ENCODE measurements at regions not wholly inside any gene's neighbourhood (a gene's known extent, or its start where the extent isn't known, plus 50 kb on each side); places are given as distances from the start of the nearest gene placed in this dataset.

- no peaks in the 10 kb centered on the region for H3K9me2 ChIP-seq (replicated peaks; ENCODE audit: low read length)
- intact Hi-C loops (cut with micrococcal nuclease), result no loop called here
- H3K36me3 ChIP-seq (ENCODE audit: low read depth, low read length), result no peaks in the 10 kb centered on the region
- no peak overlapping the region for H3K4me2 ChIP-seq (ENCODE audit: low read length)
- no peak overlapping the region for H2AFZ ChIP-seq (ENCODE audit: low read length)
- no peak overlapping the region for H3K9ac ChIP-seq (ENCODE audit: low read length)
- no peaks in the 10 kb centered on the region for H3K27me3 ChIP-seq (ENCODE audit: low read length)
- TF ChIP-seq EZH2 (IDR thresholded peaks at IDR 0.05; ENCODE audit: low read length, unreplicated experiment), result no peak
- TF ChIP-seq CTCF (conservative IDR thresholded peaks at IDR 0.05; ENCODE audit: low read depth, low read length), result no peak
- TF ChIP-seq EZH2phosphoT487 (IDR thresholded peaks at IDR 0.05; ENCODE audit: borderline replicate concordance, low read length), result no peak
- no TSS peak for BruUV-seq (replicated peaks)
- ATAC-seq (no peak), DNase-seq (no peak)
- H3K4me1 ChIP-seq (ENCODE audit: insufficient read depth, low read length), result no peaks in the 10 kb centered on the region
- no peaks in the 10 kb centered on the region for H4K20me1 ChIP-seq (ENCODE audit: low read length)
- ChIA-PET POLR2A (ENCODE audit: unreplicated experiment) (no interaction called here), CTCF (no interaction called here)
- H3F3A ChIP-seq (ENCODE audit: low read length, unreplicated experiment), result no peaks in the 10 kb centered on the region
- no peak overlapping the region for H3K27ac ChIP-seq (ENCODE audit: low read length)
- no peak overlapping the region for H3K4me3 ChIP-seq (ENCODE audit: low read length)
- no peaks in the 10 kb centered on the region for H3K79me2 ChIP-seq (ENCODE audit: low read length)
- H3K9me3 ChIP-seq (ENCODE audit: low read length), result no peaks in the 10 kb centered on the region
Measured at GRCh38 chr10:4001811-4002210, 216.8 kb upstream of the KLF6 start.

- Histone ChIP-seq H3K79me2 (ENCODE audit: low read length) (no peaks in the 10 kb centered on the region), H3K4me1 (ENCODE audit: insufficient read depth, low read length) (peaks cover 10% of the 10 kb centered on the region), H3K27me3 (ENCODE audit: low read length) (no peaks in the 10 kb centered on the region), H2AFZ (ENCODE audit: low read length) (no peak overlapping the region), H3F3A (ENCODE audit: low read length, unreplicated experiment) (no peaks in the 10 kb centered on the region), H3K9me2 (replicated peaks; ENCODE audit: low read length) (no peaks in the 10 kb centered on the region), H3K9ac (ENCODE audit: low read length) (no peak overlapping the region), H3K4me2 (ENCODE audit: low read length) (no peak overlapping the region), H4K20me1 (ENCODE audit: low read length) (no peaks in the 10 kb centered on the region), H3K36me3 (ENCODE audit: low read depth, low read length) (no peaks in the 10 kb centered on the region), H3K9me3 (ENCODE audit: low read length) (no peaks in the 10 kb centered on the region), H3K27ac (ENCODE audit: low read length) (no peak overlapping the region), H3K4me3 (ENCODE audit: low read length) (no peak overlapping the region)
- no peak for ATAC-seq
- no TSS peak for BruUV-seq (replicated peaks)
- ChIA-PET CTCF (no interaction called here), POLR2A (ENCODE audit: unreplicated experiment) (no interaction called here)
- TF ChIP-seq CTCF (conservative IDR thresholded peaks at IDR 0.05; ENCODE audit: low read depth, low read length) (no peak), EZH2 (IDR thresholded peaks at IDR 0.05; ENCODE audit: low read length, unreplicated experiment) (no peak), EZH2phosphoT487 (IDR thresholded peaks at IDR 0.05; ENCODE audit: borderline replicate concordance, low read length) (no peak)
- DNase-seq, result no peak
- intact Hi-C loops (cut with micrococcal nuclease), result no loop called here
Measured at GRCh38 chr10:3999642-4000041, 214.6 kb upstream of the KLF6 start.

- POLR2A ChIA-PET (ENCODE audit: unreplicated experiment), result no interaction called here
Measured at GRCh38 chr10:3996697-3997096, 211.7 kb upstream of the KLF6 start.

More at GRCh38 chr10:3996697-3997096, 211.7 kb upstream of the KLF6 start:
- CTCF ChIA-PET, result no interaction called here
- no peak for ATAC-seq
- no peak overlapping the region for H3K27ac ChIP-seq (ENCODE audit: low read length)
- no peaks in the 10 kb centered on the region for H3F3A ChIP-seq (ENCODE audit: low read length, unreplicated experiment)
- H2AFZ ChIP-seq (ENCODE audit: low read length), result no peak overlapping the region
- H4K20me1 ChIP-seq (ENCODE audit: low read length), result no peaks in the 10 kb centered on the region
- H3K27me3 ChIP-seq (ENCODE audit: low read length), result no peaks in the 10 kb centered on the region
- DNase-seq, result no peak
- BruUV-seq (replicated peaks), result no TSS peak
- H3K4me3 ChIP-seq (ENCODE audit: low read length), result no peak overlapping the region
- no peak overlapping the region for H3K4me2 ChIP-seq (ENCODE audit: low read length)
- no peaks in the 10 kb centered on the region for H3K9me2 ChIP-seq (replicated peaks; ENCODE audit: low read length)
- TF ChIP-seq CTCF (conservative IDR thresholded peaks at IDR 0.05; ENCODE audit: low read depth, low read length) (no peak), EZH2 (IDR thresholded peaks at IDR 0.05; ENCODE audit: low read length, unreplicated experiment) (no peak), EZH2phosphoT487 (IDR thresholded peaks at IDR 0.05; ENCODE audit: borderline replicate concordance, low read length) (no peak)
- H3K9me3 ChIP-seq (ENCODE audit: low read length), result no peaks in the 10 kb centered on the region
- peaks cover 10% of the 10 kb centered on the region for H3K4me1 ChIP-seq (ENCODE audit: insufficient read depth, low read length)
- intact Hi-C loops (cut with micrococcal nuclease), result no loop called here
- no peaks in the 10 kb centered on the region for H3K79me2 ChIP-seq (ENCODE audit: low read length)
- H3K36me3 ChIP-seq (ENCODE audit: low read depth, low read length), result no peaks in the 10 kb centered on the region
- H3K9ac ChIP-seq (ENCODE audit: low read length), result no peak overlapping the region

Measured in PC-3 (cell line).